PFSK-1 (cell line): ENCODE measurements at regions not wholly inside any gene's neighbourhood (a gene's known extent, or its start where the extent isn't known, plus 50 kb on each side); places are given as distances from the start of the nearest gene placed in this dataset.

ENCODE experiments used
- FOXP2 ChIP-seq: optimal IDR thresholded peaks from 2 replicates; pipeline ENCODE3; 2011; ENCODE audit warnings: borderline replicate concordance, control low read depth, inconsistent platforms; ENCODE audit not compliant: insufficient read depth; ENCODE audit errors: extremely low read length, extremely low read depth
- POLR2AphosphoS5 ChIP-seq: IDR thresholded peaks from 2 replicates; pipeline ENCODE4 v1.6.1; 2012; ENCODE audit warnings: low read depth, mild to moderate bottlenecking, control low read depth, low read length, moderate library complexity
- SIN3A ChIP-seq: IDR thresholded peaks from 2 replicates; pipeline ENCODE4 v1.6.1; 2012; ENCODE audit warnings: mild to moderate bottlenecking, low read length, moderate library complexity, borderline replicate concordance; ENCODE audit not compliant: insufficient read depth
- TF ChIP-seq, protein P1 (sequence below), 2 experiments: IDR thresholded peaks; 2 replicates each; pipeline versions ENCODE4 v1.6.1 to v1.8.0; 2011 to 2012; ENCODE audit warnings: low read depth in 2 of 2, low read length in 2 of 2, control low read depth in 1 of 2, inconsistent platforms in 1 of 2, mild to moderate bottlenecking in 1 of 2, moderate library complexity in 1 of 2; ENCODE audit not compliant: insufficient read depth in 1 of 2

DNA sequence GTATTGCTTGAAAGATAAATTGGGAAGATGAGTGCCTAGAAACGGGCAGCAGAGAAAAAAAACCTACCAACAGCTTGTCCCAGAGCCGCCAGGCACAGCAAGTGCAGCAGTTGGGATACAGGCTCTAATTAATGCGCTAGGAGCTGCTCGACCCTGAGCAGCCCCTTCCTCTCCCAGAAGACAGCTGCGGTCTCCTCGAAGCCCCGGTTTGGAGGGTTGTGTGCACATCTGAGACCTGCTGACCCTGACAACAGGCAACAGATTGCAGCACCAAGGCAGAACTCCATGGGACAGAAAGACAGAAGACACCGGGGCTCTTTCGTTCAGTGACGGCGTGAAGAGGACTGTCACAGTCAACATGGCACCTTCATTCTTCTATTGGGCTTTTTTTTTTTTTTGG lies 101.4 kb downstream of the TSEN15 start:
- TF ChIP-seq, protein P1, sequence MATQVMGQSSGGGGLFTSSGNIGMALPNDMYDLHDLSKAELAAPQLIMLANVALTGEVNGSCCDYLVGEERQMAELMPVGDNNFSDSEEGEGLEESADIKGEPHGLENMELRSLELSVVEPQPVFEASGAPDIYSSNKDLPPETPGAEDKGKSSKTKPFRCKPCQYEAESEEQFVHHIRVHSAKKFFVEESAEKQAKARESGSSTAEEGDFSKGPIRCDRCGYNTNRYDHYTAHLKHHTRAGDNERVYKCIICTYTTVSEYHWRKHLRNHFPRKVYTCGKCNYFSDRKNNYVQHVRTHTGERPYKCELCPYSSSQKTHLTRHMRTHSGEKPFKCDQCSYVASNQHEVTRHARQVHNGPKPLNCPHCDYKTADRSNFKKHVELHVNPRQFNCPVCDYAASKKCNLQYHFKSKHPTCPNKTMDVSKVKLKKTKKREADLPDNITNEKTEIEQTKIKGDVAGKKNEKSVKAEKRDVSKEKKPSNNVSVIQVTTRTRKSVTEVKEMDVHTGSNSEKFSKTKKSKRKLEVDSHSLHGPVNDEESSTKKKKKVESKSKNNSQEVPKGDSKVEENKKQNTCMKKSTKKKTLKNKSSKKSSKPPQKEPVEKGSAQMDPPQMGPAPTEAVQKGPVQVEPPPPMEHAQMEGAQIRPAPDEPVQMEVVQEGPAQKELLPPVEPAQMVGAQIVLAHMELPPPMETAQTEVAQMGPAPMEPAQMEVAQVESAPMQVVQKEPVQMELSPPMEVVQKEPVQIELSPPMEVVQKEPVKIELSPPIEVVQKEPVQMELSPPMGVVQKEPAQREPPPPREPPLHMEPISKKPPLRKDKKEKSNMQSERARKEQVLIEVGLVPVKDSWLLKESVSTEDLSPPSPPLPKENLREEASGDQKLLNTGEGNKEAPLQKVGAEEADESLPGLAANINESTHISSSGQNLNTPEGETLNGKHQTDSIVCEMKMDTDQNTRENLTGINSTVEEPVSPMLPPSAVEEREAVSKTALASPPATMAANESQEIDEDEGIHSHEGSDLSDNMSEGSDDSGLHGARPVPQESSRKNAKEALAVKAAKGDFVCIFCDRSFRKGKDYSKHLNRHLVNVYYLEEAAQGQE (IDR thresholded peaks at IDR 0.05; ENCODE audit: insufficient read depth in 1 of 2, low read depth in 2 of 2, low read length in 2 of 2) = no peak
- TF ChIP-seq SIN3A (no peak), FOXP2 (no peak), POLR2AphosphoS5 (no peak)
